GM18907 (cell line): ENCODE measurements at regions not wholly inside any gene's neighbourhood (a gene's known extent, or its start where the extent isn't known, plus 50 kb on each side); places are given as distances from the start of the nearest gene placed in this dataset.

Experiments used
- ATAC-seq: cut with Tn5 transposase; IDR thresholded peaks from one replicate; pipeline ENCODE4 v1.9.1; 2021; ENCODE audit warnings: mild to moderate bottlenecking, moderate library complexity; ENCODE audit not compliant: unreplicated experiment

DNA sequence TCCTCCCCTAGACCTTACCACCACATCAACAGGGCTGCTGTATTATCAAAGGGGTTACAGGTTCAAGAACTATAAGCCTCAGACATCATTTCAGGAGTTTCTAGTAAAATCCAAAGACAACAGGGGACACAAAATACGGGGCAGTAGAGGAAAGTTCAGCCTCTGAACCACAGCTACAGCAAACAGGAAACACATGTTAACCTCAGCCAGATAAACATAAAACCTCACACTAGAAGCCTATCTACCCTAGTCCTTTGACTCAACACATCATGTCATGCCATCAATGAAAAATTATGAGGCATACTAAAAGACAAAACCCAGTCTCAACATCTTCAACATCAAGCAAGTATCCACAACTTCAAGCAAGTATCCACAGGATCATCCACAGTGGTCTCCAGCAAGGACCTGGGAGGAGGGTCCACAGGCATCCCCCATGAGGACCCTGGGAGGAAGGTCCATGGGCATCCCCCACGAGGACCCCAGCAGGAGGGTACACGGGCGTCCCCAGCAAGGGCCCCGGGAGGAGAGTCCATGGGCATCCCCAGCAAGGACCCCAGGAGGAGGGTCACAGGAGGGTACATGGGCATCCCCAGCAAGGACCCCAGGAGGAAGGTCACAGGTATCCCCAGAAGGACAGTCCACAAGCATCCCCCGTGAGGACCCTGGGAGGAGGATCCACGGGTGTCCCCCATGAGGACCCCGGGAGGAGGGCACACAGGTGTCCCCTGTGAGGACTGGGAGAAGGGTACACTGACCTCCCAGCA, 440.0 kb downstream of the MATN1 start:
- ATAC-seq: no peak

DNA sequence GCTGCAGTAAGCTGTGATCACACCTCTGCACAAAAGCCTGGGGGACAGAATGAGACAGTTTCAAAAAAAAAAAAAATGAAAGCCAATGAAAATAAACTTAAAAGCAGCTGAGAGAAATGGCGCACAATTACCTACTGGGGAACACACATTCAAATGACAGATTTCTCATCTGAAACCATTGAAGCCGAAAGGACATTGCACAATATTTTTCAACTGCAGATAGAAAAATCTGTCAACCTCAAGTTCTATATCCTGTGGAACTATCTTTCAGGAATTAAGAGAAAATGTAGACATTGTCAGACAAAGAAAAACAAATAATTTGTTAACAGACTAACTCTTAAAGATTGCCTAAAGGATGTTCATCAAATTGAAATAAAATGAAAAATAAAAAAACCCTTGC, 442.8 kb downstream of the MATN1 start:
- ATAC-seq: no peak

DNA sequence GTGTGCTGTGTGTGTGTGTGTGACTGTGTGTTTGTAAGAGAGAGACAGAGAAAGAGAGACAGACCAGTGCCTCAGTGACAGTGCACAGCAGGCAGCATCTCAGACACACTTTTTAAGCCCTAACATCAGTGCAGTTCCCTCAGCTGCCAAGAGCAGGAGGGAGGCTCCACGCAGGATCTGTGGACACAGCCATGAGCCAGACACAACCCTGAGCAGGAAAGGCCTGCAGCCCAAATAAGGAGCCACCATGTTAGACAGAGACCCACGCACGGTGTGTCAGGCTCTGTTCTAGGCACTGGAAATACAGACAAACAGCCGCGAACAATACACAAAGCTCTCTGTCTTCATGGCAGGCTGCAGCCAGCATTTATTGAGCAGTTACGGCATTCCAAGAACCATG, 445.5 kb downstream of the MATN1 start:
- no peak for ATAC-seq

- no peak for ATAC-seq
Measured at GRCh38 chr1:30277415-30277814, 446.0 kb downstream of the MATN1 start.

DNA sequence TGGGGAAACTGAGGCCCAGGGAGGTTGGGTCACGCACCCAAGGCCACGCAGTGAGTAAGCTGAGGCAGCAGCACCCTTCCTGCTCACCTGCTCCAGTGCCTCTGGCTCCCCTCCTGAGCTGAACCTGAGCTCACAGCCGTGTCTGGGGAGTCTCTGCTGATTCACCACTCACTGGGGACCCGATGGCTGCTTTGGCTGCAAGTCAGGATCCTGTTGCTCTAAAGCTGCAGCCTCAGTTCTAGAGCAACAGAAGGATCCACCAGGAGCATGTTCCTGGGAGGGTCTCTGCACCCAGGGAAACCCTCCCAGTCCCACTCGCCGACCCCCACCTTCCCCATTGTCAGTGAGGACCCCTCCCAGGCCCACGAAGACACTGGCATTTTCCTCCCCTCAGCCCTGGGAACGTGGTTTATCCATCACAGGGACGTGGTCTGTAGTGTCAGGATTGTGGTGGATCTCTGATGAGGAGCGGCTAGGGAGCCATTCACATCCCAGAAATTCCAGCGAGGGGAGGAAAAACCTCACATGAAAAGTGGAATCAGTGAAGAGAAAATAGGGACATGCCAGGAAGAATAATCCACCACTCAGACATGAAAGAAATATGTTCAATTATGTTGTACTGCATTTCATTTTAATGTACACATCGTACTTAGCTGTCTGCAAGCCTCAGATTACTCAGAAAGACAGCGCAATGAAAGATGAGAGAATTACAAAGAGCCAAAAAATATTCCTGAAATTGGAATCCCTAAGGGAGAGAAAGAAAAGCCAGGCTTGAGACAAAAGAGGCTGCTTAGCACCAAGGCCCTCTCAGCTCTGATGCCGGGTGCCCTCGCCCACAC, 447.2 kb downstream of the MATN1 start:
- no peak for ATAC-seq

DNA sequence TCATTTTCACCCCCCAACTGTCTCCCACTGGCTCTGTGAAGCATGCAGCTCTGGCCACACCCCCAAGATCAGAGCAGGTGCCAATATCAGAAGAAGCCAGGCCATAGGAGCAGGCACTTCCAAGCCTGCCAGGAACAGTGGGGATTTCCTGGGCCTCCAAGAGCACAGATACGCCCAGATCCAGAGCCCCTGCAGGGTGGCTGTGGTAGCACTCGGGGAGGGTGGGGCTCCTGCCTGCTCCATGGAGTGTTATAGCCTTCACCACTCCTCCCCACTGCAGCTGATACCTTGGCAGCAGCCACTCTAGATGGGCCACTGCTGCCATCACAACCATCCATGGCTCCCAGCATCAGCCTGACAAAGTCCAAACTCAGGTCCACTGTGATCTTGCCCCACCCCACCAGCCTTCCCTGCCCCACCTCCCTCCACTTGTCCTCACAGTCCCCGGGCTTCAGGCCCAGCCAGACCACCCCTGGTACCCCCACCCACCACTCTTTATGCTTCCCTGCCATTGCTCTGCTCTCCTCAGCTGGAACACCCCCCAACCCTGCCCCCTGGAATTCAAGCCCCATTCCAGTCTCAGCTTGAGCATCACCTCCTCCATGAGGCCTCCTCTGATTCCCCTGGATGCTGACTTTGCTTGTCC, 448.3 kb downstream of the MATN1 start:
- no peak for ATAC-seq

DNA sequence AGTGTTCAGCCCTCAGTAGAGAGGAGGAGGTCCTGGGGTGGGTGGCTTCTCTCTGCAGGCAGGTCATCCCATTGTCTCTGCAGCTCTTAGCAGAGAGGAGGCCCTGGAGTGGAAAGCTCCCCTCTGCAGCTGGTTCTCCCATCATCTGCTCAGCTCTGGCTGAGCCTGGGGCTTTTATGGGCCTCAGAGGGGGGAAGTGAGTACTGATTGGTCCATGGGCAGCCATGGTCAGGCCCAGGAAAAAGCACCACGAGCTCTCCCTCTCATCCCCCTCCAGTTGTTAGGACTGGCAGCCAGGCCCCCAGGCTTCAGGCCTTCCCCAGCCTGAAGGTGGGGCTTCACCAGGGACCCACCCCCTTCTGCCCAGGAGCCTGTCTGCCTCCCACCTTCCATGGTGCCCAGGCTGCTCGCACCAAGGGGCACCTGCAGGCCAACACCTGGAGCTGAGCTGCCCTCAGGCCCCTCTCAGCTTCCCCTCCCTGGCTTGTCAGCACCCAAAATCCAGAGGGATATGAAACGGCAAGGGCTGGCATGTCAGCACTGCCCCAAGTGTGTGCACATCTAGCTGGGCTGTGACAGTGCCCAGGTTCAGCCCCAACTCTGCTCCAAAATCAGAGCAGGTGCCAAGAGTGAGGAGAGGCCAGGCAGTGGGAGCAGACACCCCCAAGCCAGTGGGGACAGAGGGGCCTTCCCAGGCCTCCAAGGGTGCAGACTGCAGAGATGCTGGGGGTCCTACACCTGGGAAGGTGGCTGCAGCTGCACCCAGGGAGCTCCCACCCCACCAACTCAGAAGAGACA, 449.0 kb downstream of the MATN1 start:
- no peak for ATAC-seq

DNA sequence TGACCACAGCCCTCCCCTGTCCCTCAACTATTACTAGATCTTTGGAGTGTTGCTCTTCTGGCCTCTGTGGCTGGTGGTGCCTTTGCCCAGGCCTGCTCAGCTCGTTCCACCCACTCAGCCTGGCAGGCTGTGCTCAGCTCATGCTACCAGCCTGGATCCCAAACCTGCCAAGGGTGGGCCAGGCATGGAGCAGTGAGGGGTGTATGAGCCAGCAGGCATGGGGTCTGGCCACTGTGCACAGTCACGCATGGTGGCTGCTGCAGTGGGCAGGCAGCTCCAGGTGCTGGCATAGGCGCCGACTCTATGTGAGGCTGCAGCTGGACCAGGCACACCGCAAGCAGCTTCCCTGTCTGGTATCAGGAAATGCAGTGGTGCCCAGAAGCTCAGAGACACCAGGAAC, 449.9 kb downstream of the MATN1 start:
- no peak for ATAC-seq

- ATAC-seq: no peak
Measured at GRCh38 chr1:30273021-30273325, 450.4 kb downstream of the MATN1 start.

- ATAC-seq: no peak
Measured at GRCh38 chr1:30272277-30273020, 450.9 kb downstream of the MATN1 start.

DNA sequence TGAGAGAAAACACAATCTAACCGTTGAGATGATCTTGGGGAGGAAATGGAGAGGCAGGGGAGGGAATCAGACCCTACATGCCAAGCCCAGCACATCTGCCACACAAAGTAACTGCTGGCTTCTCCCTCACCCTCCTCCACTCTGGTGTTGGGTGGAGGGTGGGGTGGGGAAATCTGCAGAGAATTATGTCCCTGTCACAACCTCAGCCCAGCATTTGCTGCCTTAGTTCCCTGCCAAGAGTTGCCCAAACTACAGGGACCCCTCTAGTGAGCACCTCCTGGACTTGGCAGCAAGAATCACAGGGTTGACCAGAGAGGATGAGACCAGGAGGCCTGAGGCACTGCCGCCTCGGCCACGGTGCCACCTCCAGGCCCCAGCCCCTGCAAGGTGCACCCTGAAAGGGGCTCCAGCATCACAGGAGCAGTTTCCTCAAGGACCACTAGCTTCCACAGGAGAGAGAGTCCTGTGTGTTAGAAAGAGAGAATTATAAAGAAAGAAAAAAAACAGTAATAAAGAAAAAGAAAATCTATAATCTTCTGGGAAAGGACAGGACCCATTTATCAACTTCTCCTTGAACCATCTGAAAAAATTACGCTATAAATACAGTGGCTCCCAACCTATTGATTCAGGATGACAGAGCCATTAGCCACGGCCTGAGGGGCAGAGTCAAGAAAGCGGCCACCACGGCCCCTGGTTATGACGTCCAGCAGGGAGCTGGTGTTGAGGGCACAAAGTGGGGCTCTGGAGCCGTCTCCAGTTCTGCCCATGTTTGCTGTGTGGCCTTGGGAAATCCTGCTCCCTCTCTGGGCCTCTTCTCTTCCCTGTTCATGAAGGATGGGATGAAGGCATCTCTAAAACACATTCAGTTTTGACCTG, 451.7 kb downstream of the MATN1 start:
- ATAC-seq: no peak

DNA sequence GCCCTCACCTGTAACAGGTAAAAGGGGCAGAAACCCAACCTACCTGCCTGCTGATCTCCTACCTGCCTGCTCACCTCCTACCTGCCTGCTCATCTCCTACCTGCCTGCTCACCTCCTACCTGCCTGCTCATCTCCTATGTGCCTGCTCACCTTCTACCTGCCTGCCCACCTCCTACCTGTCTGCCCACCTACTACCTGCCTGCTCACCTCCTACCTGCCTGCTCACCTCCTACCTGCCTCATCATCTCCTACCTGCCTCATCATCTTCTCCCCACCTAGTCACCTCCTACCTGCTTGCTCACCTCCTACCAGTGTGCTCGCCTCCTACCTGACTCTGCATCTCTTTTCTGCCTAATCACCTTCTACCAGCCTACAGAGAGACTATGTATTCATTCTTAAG, 452.9 kb downstream of the MATN1 start:
- ATAC-seq: no peak

GRCh38 chr1:30268923-30269666, 454.3 kb downstream of the MATN1 start:
- ATAC-seq: no peak

DNA sequence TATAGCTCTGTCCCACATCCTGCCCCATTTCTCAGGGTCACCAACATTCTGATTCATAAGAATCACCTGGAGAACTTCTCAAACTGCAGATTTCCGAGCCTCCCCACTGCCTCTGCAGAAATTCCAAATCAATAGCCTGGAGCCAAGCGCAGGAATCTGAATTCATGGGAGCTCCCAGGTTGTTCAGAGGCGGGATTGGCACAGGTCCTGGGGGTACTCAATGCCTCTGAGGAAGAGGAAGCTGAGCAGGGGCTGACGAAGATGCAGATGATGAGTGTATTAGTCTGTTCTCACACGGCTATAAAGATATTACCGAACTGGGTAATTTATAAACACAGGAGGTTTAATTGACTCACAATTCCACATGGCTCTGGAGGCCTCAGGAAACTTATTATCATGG, 455.5 kb downstream of the MATN1 start:
- ATAC-seq: no peak

- no peak for ATAC-seq
Measured at GRCh38 chr1:30267046-30267445, 456.3 kb downstream of the MATN1 start.

DNA sequence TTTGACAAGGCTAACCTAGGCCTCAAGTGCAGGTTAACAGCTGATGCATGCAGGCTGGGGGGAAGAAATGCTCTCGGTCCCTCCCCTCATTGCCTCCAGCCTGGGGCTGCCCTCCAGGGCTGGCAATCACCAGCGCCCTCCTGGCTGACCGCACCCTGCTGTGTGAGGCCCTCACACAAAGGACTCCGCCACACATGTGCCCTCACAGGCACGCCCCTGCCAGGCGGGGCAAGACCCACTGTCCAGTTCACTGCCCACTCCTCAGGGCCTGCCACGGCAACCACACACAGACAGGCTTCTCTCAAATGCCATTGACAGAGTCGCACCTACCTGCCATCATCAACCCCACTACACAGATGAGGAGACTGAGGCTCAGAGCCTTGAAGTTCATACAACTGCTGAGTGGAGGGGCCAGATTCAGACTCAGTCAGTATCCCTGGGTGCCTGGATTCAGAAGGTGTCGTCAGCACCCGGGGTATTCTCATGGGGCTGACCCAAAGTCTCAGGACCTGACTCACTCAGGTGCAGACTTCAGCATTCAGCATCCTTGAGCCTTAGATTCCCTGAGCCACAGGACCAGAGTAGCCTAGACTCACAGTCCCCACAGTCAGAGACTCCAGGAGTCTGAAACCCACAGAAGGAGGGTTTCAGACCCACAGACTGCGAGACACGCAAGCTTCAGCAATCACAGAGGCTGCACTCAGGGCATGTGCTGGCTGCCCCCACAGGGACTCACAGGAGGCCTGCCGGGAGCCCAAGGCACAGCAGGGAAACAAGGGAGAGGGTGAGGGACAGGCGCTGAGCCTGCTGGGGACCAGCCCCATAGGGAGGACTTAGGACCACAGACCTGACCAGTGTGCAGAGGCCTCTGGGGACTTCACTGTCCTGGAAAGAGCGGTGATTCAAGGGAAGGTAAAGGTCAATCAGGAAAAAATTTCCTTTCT, 458.0 kb downstream of the MATN1 start:
- ATAC-seq: no peak

DNA sequence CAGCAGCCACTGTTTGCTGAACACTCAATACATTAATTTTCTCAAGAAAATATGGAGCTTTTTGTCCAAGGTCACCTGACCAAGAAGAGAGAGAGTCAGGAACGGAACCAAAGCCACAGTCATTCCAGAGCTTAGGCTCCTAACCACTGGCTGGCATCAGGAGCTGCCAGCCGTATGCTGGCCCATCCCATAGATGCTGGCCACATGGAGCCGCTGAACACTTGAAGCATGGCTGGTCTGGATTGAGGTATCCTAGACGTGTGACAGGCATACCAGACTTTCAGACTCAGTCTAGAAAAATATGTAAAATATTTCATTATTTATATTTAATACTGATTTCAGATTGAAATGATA, 458.7 kb downstream of the MATN1 start:
- no peak for ATAC-seq
